ENCODE measurements at regions not wholly inside any gene's neighbourhood (a gene's known extent, or its start where the extent isn't known, plus 50 kb on each side); places are given as distances from the start of the nearest gene placed in this dataset.
A peak's percentile ranks its signal among the peaks of the same experiment; 100 is the strongest.

- no peak overlapping the region for H3K9ac ChIP-seq (ENCODE audit: extremely low read depth, insufficient read length, low read length)
- H3K27ac Mint-ChIP-seq: peak overlapping the region in 2 of 3 experiments; percentile 49 to 85; a peak in 1 of 7 replicates
Observed at GRCh38 chr11:69419662-69420395, 61.6 kb upstream of the LINC01488 start.

More at GRCh38 chr11:69419662-69420395, 61.6 kb upstream of the LINC01488 start:
- Histone ChIP-seq H3K18ac (ENCODE audit: insufficient read length, low read depth, low read length) (no peak overlapping the region), H2BK120ac (ENCODE audit: low read depth, low read length, poor library complexity, severe bottlenecking) (no peak overlapping the region), H3K27me3 (ENCODE audit: insufficient read depth, low read length) (no peaks in the 10 kb centered on the region), H3K23ac (ENCODE audit: insufficient read length, low read depth, low read length) (no peak overlapping the region), H4K5ac (ENCODE audit: insufficient read length, low read depth, low read length) (no peak overlapping the region), H4K20me1 (ENCODE audit: control insufficient read depth, insufficient read depth, insufficient read length) (no peaks in the 10 kb centered on the region), H3K56ac (ENCODE audit: insufficient read length, low read depth, low read length) (no peak overlapping the region), H2BK5ac (ENCODE audit: insufficient read length, low read length) (no peak overlapping the region), H3K27ac (ENCODE audit: insufficient read length, low read depth, low read length) (no peak overlapping the region), H3K9me3 (ENCODE audit: control insufficient read depth, low read depth, low read length) (peaks cover 3% of the 10 kb centered on the region), H3T11ph (ENCODE audit: low read length) (no peak overlapping the region), H3K4me1 (ENCODE audit: insufficient read depth, low read length) (no peaks in the 10 kb centered on the region; the same call in 1 of the 2 replicates), H2BK12ac (ENCODE audit: insufficient read length, low read depth, low read length) (no peak overlapping the region), H2BK15ac (ENCODE audit: low read depth, low read length) (no peak overlapping the region), H3K79me1 (ENCODE audit: insufficient read depth, low read depth, low read length, poor library complexity, severe bottlenecking) (no peaks in the 10 kb centered on the region), H3K4me2 (ENCODE audit: insufficient read depth, insufficient read length, low read length) (no peak overlapping the region), H4K91ac (ENCODE audit: insufficient read length, low read depth, low read length) (no peak overlapping the region), H3K79me2 (ENCODE audit: insufficient read depth, low read length) (no peaks in the 10 kb centered on the region), H2AFZ (ENCODE audit: low read length) (no peak overlapping the region), H2AK5ac (ENCODE audit: insufficient read length, low read length) (no peak overlapping the region), H2BK20ac (ENCODE audit: low read depth, low read length, poor library complexity, severe bottlenecking) (no peak overlapping the region), H4K8ac (replicated peaks; ENCODE audit: insufficient read length, low read depth, low read length) (no peak overlapping the region), H3K4ac (ENCODE audit: low read depth, low read length) (no peak overlapping the region), H3K23me2 (ENCODE audit: insufficient read length, low read depth, low read length, poor library complexity, severe bottlenecking) (peaks cover 3% of the 10 kb centered on the region), H3K14ac (ENCODE audit: insufficient read depth, low read length) (no peak overlapping the region; the same call in 1 of the 2 replicates)
- Mint-ChIP-seq H3K4me1 (peaks cover 10 to 21% of the 10 kb centered on the region in 2 experiments), H3K9me3 (peaks cover 9 to 11% of the 10 kb centered on the region in 2 experiments), H3K4me3 (no peak overlapping the region), H3K36me3 (ENCODE audit: insufficient read depth in 1 of 3, low read depth in 3 of 3) (peaks cover 3 to 7% (median 6%) of the 10 kb centered on the region in 3 experiments; a peak in 6 of 7 replicates), H3K27me3 (ENCODE audit: low read depth) (no peaks in the 10 kb centered on the region; the same call in 1 of the 2 replicates)
- no peak for TF ChIP-seq CTCF (conservative IDR thresholded peaks at IDR 0.05)
- DNase-seq: no peak
- WGBS (ENCODE audit: extremely low coverage, insufficient read length, low lambda C conversion rate): no CpG with 5 or more reads among the region's 20 CpGs

Measured in H9 (cell line).